GM12878 (cell line): ENCODE measurements at regions not wholly inside any gene's neighbourhood (a gene's known extent, or its start where the extent isn't known, plus 50 kb on each side); places are given as distances from the start of the nearest gene placed in this dataset.

Source experiments
- ATAC-seq: fragments of 200-7000 bp; cut with Tn5 transposase; 3 replicates; pipeline ENCODE4 v1.9.1; 2020; ENCODE audit warnings: mild to moderate bottlenecking, moderate library complexity
- BruUV-seq: library from RNA; stranded (reverse); fragments of 400-500 nt; replicated peaks from 2 replicates; lab custom pipeline; 2021; lab: Mats Ljungman, UMichigan
- CTCF ChIA-PET: fragments of 300-600 bp; sonication (Branson Sonifier 250); formaldehyde crosslinking; extraction: SDS; loops from one replicate; lab custom pipeline; 2021; ENCODE audit warnings: inconsistent platforms; lab: Yijun Ruan, JAX
- POLR2A ChIA-PET: fragments of 350-600 bp; formaldehyde crosslinking; extraction: SDS; loops from one replicate; lab custom pipeline; 2021; ENCODE audit warnings: inconsistent platforms; lab: Charles Lee
- RAD21 ChIA-PET: fragments of 300-600 bp; sonication (Branson Sonifier 250); formaldehyde crosslinking; loops from one replicate; lab custom pipeline; 2023; ENCODE audit warnings: antibody characterized with exemption; ENCODE audit not compliant: unreplicated experiment; lab: Charles Lee
- SMC1A ChIA-PET: fragments of 300-600 bp; sonication (Branson Sonifier 250); formaldehyde crosslinking; loops from one replicate; lab custom pipeline; 2023; ENCODE audit not compliant: unreplicated experiment, uncharacterized antibody; lab: Charles Lee
- DNase-seq: peaks from one replicate; pipeline ENCODE4 v3.0.0-alpha.2; 2011; ENCODE audit warnings: low read depth, low spot score
- FAIRE-seq: peaks from 3 replicates; lab custom pipeline; 2011; peaks lifted over from hg19 to GRCh38; lab: Jason Lieb, UNC
- H2AFZ ChIP-seq: 2 replicates; pipeline ENCODE4 v1.6.0; 2011; ENCODE audit warnings: low read depth, low read length, control low read depth; ENCODE audit not compliant: control insufficient read depth
- H3K27ac ChIP-seq: 2 replicates; pipeline ENCODE4 v1.5.1; 2011; ENCODE audit warnings: control low read depth; ENCODE audit not compliant: control insufficient read depth, insufficient read depth
- H3K27me3 ChIP-seq, 2 experiments: replicated peaks in 1 of 2; 2 replicates each; pipeline versions ENCODE4 v1.6.0 to v1.6.1; 2011; ENCODE audit warnings: low read length in 1 of 2; ENCODE audit not compliant: control insufficient read depth in 2 of 2, insufficient read depth in 2 of 2
- H3K36me3 ChIP-seq, 2 experiments: 2 replicates each; pipeline ENCODE4 v1.5.1; 2011; ENCODE audit warnings: low read length in 1 of 2; ENCODE audit not compliant: control insufficient read depth in 2 of 2, insufficient read depth in 2 of 2
- H3K4me1 ChIP-seq: 2 replicates; pipeline ENCODE4 v1.6.1; 2011; ENCODE audit warnings: mild to moderate bottlenecking, low read length, moderate library complexity, mixed read lengths; ENCODE audit not compliant: control insufficient read depth, insufficient read depth
- H3K4me2 ChIP-seq: 2 replicates; pipeline ENCODE4 v1.6.0; 2011; ENCODE audit warnings: control low read depth; ENCODE audit not compliant: control insufficient read depth, insufficient read depth
- H3K4me3 ChIP-seq: fragments of 200-600 bp; sonication (generic); 2 replicates; pipeline ENCODE4 v1.5.1; 2016
- H3K79me2 ChIP-seq: 2 replicates; pipeline ENCODE4 v1.6.0; 2011; ENCODE audit warnings: low read length; ENCODE audit not compliant: control insufficient read depth, insufficient read depth
- H3K9ac ChIP-seq: 2 replicates; pipeline ENCODE4 v1.8.0; 2011; ENCODE audit warnings: low read length, control low read depth, mixed read lengths; ENCODE audit not compliant: control insufficient read depth, insufficient read depth
- H3K9me3 ChIP-seq: replicated peaks from 3 replicates; pipeline ENCODE4 v1.5.1; 2011; ENCODE audit warnings: mild to moderate bottlenecking, low read length; ENCODE audit not compliant: control insufficient read depth, insufficient read depth
- H4K20me1 ChIP-seq: 2 replicates; pipeline ENCODE4 v1.6.0; 2011; ENCODE audit not compliant: control insufficient read depth, insufficient read depth
- CBFB ChIP-seq: IDR thresholded peaks from 2 replicates; pipeline ENCODE4 v1.6.1; 2016; ENCODE audit warnings: antibody characterized with exemption, low read depth
- CTCF ChIP-seq, 3 experiments: IDR thresholded peaks in 2 of 3; conservative IDR thresholded peaks in 1 of 3; 2 replicates each; pipeline ENCODE4 v1.5.1; 2011; ENCODE audit warnings: low read depth in 3 of 3, low read length in 3 of 3, mild to moderate bottlenecking in 3 of 3, control low read depth in 2 of 3, moderate library complexity in 2 of 3, inconsistent platforms in 1 of 3, mixed read lengths in 1 of 3; ENCODE audit not compliant: control insufficient read depth in 2 of 3, insufficient read depth in 1 of 3; ENCODE audit errors: extremely low read depth in 1 of 3
- ESRRA ChIP-seq: IDR thresholded peaks from 2 replicates; pipeline ENCODE4 v1.6.1; 2012; ENCODE audit warnings: mild to moderate bottlenecking, low read length, improper control_type of control experiment
- GABPA ChIP-seq: IDR thresholded peaks from 2 replicates; pipeline ENCODE4 v1.6.1; 2014; ENCODE audit warnings: antibody characterized with exemption, low read depth, mild to moderate bottlenecking, inconsistent platforms
- HDGF ChIP-seq: fragments of 450-650 bp; IDR thresholded peaks from 2 replicates; pipeline ENCODE4 v1.6.1; 2016; ENCODE audit warnings: antibody characterized with exemption
- KAT2A ChIP-seq: conservative IDR thresholded peaks from 2 replicates; pipeline ENCODE4 v1.6.1; 2011; ENCODE audit warnings: low read depth, low read length; ENCODE audit not compliant: control insufficient read depth
- LARP7 ChIP-seq: fragments of 450-650 bp; IDR thresholded peaks from 2 replicates; pipeline ENCODE4 v1.6.1; 2017; ENCODE audit warnings: mild to moderate bottlenecking
- NR2C1 ChIP-seq: fragments of 450-650 bp; IDR thresholded peaks from 2 replicates; pipeline ENCODE4 v1.6.1; 2017; ENCODE audit warnings: antibody characterized with exemption, mild to moderate bottlenecking, moderate library complexity
- NRF1 ChIP-seq: conservative IDR thresholded peaks from 2 replicates; pipeline ENCODE4 v1.6.1; 2011; ENCODE audit warnings: mild to moderate bottlenecking, low read depth, low read length, improper control_type of control experiment
- RAD21 ChIP-seq: IDR thresholded peaks from 2 replicates; pipeline ENCODE4 v1.6.1; 2011; ENCODE audit warnings: mild to moderate bottlenecking, low read depth, low read length, moderate library complexity; ENCODE audit not compliant: insufficient read depth
- SMC3 ChIP-seq: IDR thresholded peaks from 2 replicates; pipeline ENCODE4 v1.6.1; 2011; ENCODE audit warnings: low read length, improper control_type of control experiment, borderline replicate concordance
- WGBS: methylation state at CpG from one replicate; pipeline ENCODE4 v1.1.6; 2016; ENCODE audit warnings: low lambda C conversion rate; ENCODE audit not compliant: insufficient replicate concordance, insufficient coverage; ENCODE audit errors: missing lambda C conversion rate; 5-methylcytosine and 5-hydroxymethylcytosine counted together
- in situ Hi-C: fragments of 300-500 bp; cut with MboI; formaldehyde crosslinking; loops from 9 replicates; pipeline ENCODE4 v1.14.3; 2018; ENCODE audit warnings: mixed read lengths
- intact Hi-C: fragments of 100-400 bp; cut with micrococcal nuclease; formaldehyde crosslinking; loops from one replicate; pipeline ENCODE4 v1.14.2; 2022; ENCODE audit not compliant: unreplicated experiment

GRCh38 chr2:117470311-117471095 is 344.0 kb upstream of the DDX18 start:
- H3K4me2 ChIP-seq = no peak overlapping the region
- in situ Hi-C loops = loop anchor here (10.0 kb wide), 1 partner anchor 324 kb away; no protein-coding TSS in a partner anchor
- H3K36me3 ChIP-seq = no peaks in the 10 kb centered on the region
- no peak overlapping the region for H2AFZ ChIP-seq
- H3K9ac ChIP-seq = no peak overlapping the region
- H3K27ac ChIP-seq = no peak overlapping the region
- POLR2A ChIA-PET = no interaction called here
- 53% methylated on average over 7 of the region's 7 CpGs for WGBS
- FAIRE-seq = no peak
- ATAC-seq = peak; percentile 73
- RAD21 ChIA-PET = interaction anchor here (0.7 to 1.5 kb wide), 4 partner anchors 47 to 533 kb away, joined by 3 to 6 read pairs (median 4); no protein-coding TSS in a partner anchor
- H3K4me3 ChIP-seq = no peak overlapping the region
- TF ChIP-seq CTCF (IDR thresholded peaks at IDR 0.05 in 2 of 3, conservative IDR thresholded peaks at IDR 0.05 in 1 of 3; ENCODE audit: control insufficient read depth in 2 of 3, extremely low read depth in 1 of 3, insufficient read depth in 1 of 3, low read depth in 3 of 3, low read length in 3 of 3) (peak; percentile 43 to 65 (median 55); a peak in 4 of 6 replicates), NR2C1 (no peak), KAT2A (no peak), LARP7 (no peak), CBFB (no peak), ESRRA (peak; percentile 98), RAD21 (peak; percentile 83), SMC3 (peak; percentile 78), GABPA (no peak), HDGF (no peak), NRF1 (no peak)
- no TSS peak for BruUV-seq
- SMC1A ChIA-PET = interaction anchor here (0.6 to 2.5 kb wide), 5 partner anchors 10 to 576 kb away, joined by 3 to 13 read pairs (median 3); no protein-coding TSS in a partner anchor
- H3K4me1 ChIP-seq = no peaks in the 10 kb centered on the region
- H3K27me3 ChIP-seq = no peaks in the 10 kb centered on the region
- DNase-seq = no peak
- no peaks in the 10 kb centered on the region for H4K20me1 ChIP-seq
- no peaks in the 10 kb centered on the region for H3K79me2 ChIP-seq
- no peaks in the 10 kb centered on the region; the same call in 2 of the 3 replicates for H3K9me3 ChIP-seq
- CTCF ChIA-PET = interaction anchor here (0.6 to 4.5 kb wide), 7 partner anchors 41 to 594 kb away, joined by 3 to 27 read pairs (median 5); no protein-coding TSS in a partner anchor
- intact Hi-C loops = loop anchor here (1.0 to 5.0 kb wide), 3 partner anchors 302 to 532 kb away; no protein-coding TSS in a partner anchor
